GM13977 (cell line): ENCODE measurements at regions not wholly inside any gene's neighbourhood (a gene's known extent, or its start where the extent isn't known, plus 50 kb on each side); places are given as distances from the start of the nearest gene placed in this dataset.

Experiments
- DNase-seq: peaks from one replicate; pipeline ENCODE4 v3.0.0; 2012; ENCODE audit warnings: low spot score
- CTCF ChIP-seq: IDR thresholded peaks from 2 replicates; pipeline ENCODE4 v1.5.1; 2012; ENCODE audit warnings: mild to moderate bottlenecking, control low read depth; ENCODE audit not compliant: insufficient read depth; ENCODE audit errors: extremely low read depth, missing control alignments
- in situ Hi-C: fragments of 300-500 bp; cut with MboI; formaldehyde crosslinking; loops from one replicate; pipeline ENCODE4 v1.12.0; 2022; ENCODE audit warnings: low sequenced_read_pairs, low pct_unique_long_range_greater_than_20kb, mixed read lengths, inconsistent platforms; ENCODE audit not compliant: unreplicated experiment

DNA sequence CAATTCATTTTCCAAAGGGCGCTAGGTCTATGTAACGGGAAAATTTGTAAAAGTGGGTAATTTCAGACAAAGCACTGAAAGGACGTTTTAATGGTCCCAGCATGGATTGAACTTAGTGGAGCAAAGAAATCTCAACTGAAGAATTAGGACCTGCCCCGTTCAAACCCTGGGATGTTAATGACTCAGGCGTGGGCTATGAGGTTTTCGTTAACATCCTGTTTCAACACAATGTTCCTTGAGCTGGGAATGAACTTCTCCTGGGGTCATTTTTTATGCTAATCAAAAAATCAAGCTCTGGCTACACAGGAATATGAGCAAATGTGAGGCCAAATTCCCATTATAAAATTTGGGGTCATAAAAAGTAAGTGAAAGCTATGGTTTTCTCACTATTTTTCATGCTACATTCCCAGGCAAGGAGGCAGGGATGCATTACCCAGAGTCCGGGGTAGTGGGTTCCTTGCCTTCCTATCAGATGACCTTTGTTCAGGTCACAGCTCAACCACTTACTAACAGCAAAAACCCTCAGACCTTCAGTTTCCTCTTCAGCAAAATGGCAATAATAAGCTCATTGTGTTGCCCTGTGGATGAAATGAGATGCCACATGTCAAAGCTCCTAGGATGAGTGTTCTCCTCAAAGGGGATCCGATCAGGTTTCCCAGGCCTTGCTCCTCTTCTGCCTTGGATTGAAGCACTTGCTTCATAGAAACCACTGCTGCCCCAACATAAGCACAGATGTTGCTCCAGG, 271.4 kb downstream of the ARRDC4 start:
- no peak for DNase-seq
- TF ChIP-seq CTCF = no peak
- in situ Hi-C loops = no loop called here

- in situ Hi-C loops = no loop called here
- TF ChIP-seq CTCF = no peak
- no peak for DNase-seq
Observed at GRCh38 chr15:98232761-98233160, 272.3 kb downstream of the ARRDC4 start.

DNA sequence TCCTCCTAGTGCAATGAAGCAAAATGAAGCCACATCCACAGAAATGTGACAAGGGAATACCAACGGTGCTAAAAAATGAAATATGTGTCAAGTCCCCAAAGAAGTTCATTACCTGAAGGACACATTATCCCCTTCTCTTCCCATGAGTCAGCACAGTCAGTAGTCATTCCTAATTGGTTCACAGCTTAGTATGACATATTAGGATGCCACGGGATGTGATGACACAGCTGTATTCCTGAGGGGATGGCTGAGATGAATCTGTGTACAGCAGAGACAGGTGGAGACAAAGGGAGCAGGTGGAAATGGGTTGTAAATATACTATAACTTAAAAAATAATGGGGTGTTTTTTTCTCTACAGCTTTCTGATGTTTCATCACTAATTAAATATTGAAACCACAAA, 273.4 kb downstream of the ARRDC4 start:
- in situ Hi-C loops = no loop called here
- DNase-seq = no peak
- TF ChIP-seq CTCF = no peak

- TF ChIP-seq CTCF = no peak
- in situ Hi-C loops = no loop called here
- DNase-seq = no peak
Observed at GRCh38 chr15:98240303-98240702, 279.8 kb downstream of the ARRDC4 start.

- in situ Hi-C loops = no loop called here
- TF ChIP-seq CTCF = no peak
- no peak for DNase-seq
Observed at GRCh38 chr15:98241032-98241554, 280.6 kb downstream of the ARRDC4 start.

DNA sequence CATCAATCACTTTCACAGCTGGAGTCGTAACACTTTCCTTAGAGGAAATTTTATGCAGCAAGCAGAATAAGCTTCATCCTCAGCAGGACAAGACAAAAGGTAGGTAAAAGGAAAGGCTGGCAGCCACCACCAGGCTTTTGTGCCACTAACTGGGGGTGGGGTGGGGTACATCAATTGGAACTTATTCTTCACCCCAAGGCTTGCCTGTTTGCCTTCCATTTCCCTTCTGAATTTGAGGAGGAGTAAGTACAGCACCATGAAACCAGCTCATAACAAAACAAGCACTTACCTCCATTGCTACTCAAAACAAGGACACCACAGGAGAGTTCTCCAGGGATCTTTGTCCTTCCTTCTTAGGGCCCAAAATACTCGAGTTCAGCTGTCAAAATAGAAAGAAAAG, 296.8 kb downstream of the ARRDC4 start:
- DNase-seq = no peak
- in situ Hi-C loops = no loop called here
- TF ChIP-seq CTCF = no peak
